GM15510 (cell line): ENCODE measurements at regions not wholly inside any gene's neighbourhood (a gene's known extent, or its start where the extent isn't known, plus 50 kb on each side); places are given as distances from the start of the nearest gene placed in this dataset.

Source experiments
- POLR2A ChIP-seq: IDR thresholded peaks from 3 replicates; pipeline ENCODE4 v1.6.1; 2011; ENCODE audit warnings: borderline replicate concordance; ENCODE audit not compliant: insufficient read length; ENCODE audit errors: extremely low read depth

DNA sequence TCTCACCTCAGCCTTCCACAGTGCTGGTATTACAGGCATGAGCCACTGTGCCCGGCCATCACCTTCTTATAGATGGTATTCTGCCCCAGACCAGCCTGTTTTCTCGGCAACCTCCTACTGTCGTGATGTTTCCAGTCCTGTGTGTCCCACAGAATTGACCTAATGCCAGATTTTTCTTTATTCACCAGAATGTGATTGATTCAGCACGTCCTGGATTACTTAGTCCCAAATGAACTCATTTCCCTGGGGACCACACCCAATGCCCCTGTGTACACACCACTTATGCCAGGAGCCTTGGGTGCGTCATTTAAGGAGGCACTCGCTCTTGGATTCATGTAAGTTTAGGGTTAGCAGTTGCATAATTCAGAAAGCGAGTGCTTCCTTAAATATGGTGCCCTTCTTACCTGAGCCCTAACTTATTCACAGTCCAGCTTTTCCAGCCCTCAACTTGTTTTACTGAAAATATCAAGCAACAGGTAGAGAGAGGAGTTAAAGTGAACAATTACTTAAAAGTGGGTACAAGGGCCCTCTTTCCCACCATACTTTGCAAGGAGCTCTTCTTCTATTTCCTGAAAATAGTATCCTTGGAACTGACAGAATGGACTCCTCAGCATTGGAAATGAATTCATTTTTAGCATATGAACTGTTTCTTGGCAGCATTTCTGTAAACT, 64.6 kb upstream of the UBE2E1 start:
- TF ChIP-seq POLR2A, result no peak

- TF ChIP-seq POLR2A, result no peak
These were observed 62.5 kb upstream of the UBE2E1 start for GRCh38 chr3:23743141-23743784.

GRCh38 chr3:23746441-23746840, 59.3 kb upstream of the UBE2E1 start:
- no peak for TF ChIP-seq POLR2A

DNA sequence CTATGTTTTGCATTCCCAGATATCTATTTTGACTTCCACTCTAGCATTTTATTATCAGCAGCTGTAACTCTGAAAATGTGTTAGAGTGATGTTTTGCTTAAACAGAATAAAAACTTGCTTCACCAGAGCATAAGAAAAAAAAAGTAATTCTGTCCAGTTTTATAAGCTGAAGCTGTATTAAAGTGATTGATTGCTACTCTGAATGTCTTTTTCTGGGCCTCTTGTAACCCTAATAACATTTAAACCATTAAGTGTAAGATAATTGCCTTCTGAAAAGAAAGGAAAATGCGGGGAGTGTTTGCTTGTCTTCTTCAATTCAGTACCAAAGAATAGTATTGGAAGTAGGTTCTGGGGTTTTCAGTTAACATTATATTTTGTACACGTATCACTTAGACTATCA, 57.9 kb upstream of the UBE2E1 start:
- TF ChIP-seq POLR2A, result no peak

GRCh38 chr3:23748398-23749110, 57.2 kb upstream of the UBE2E1 start:
- no peak for TF ChIP-seq POLR2A

GRCh38 chr3:23749609-23750008, 56.1 kb upstream of the UBE2E1 start:
- TF ChIP-seq POLR2A, result no peak

- no peak for TF ChIP-seq POLR2A
These were observed 55.1 kb upstream of the UBE2E1 start for GRCh38 chr3:23750573-23751210.

- TF ChIP-seq POLR2A, result no peak
These were observed 54.5 kb upstream of the UBE2E1 start for GRCh38 chr3:23751212-23751723.

GRCh38 chr3:23752126-23752525, 53.6 kb upstream of the UBE2E1 start:
- TF ChIP-seq POLR2A, result no peak

- no peak for TF ChIP-seq POLR2A
These were observed 51.5 kb upstream of the UBE2E1 start for GRCh38 chr3:23754215-23754614.
